ENCODE measurements at regions not wholly inside any gene's neighbourhood (a gene's known extent, or its start where the extent isn't known, plus 50 kb on each side); places are given as distances from the start of the nearest gene placed in this dataset.
"Not testable (repeated sequence)": the region's sequence is repeated elsewhere in the genome, so short reads cannot be mapped to it uniquely, and the experiment has no call there.

GRCh38 chr6:40135491-40136072 is 201.3 kb upstream of the MOCS1 start:
- H3K27ac Mint-ChIP-seq (ENCODE audit: unreplicated experiment) = no peak overlapping the region
- DNase-seq (ENCODE audit: low read depth) (no peak), FAIRE-seq (no peak)
- Histone ChIP-seq H3K79me2 (ENCODE audit: insufficient read depth, low read length) (no peaks in the 10 kb centered on the region), H3K27ac (ENCODE audit: low read depth, low read length) (no peak overlapping the region), H3K4me3 (ENCODE audit: insufficient read depth, low read depth, low read length) (no peak overlapping the region), H3K4me1 (ENCODE audit: insufficient read depth, low read length) (no peaks in the 10 kb centered on the region), H2AFZ (ENCODE audit: low read depth, low read length) (no peak overlapping the region), H3K4me2 (ENCODE audit: low read length) (no peak overlapping the region), H4K20me1 (ENCODE audit: insufficient read depth, low read length) (no peaks in the 10 kb centered on the region), H3K9me3 (ENCODE audit: insufficient read depth, low read depth, low read length) (peaks cover 3% of the 10 kb centered on the region), H3K36me3 (ENCODE audit: insufficient read depth, low read length) (no peaks in the 10 kb centered on the region), H3K9ac (ENCODE audit: low read length) (no peak overlapping the region), H3K27me3 (ENCODE audit: insufficient read depth, low read length) (no peaks in the 10 kb centered on the region)
- no peak for TF ChIP-seq EZH2 (IDR thresholded peaks at IDR 0.05; ENCODE audit: insufficient read depth, low read length)
- TF ChIP-seq, protein P1, sequence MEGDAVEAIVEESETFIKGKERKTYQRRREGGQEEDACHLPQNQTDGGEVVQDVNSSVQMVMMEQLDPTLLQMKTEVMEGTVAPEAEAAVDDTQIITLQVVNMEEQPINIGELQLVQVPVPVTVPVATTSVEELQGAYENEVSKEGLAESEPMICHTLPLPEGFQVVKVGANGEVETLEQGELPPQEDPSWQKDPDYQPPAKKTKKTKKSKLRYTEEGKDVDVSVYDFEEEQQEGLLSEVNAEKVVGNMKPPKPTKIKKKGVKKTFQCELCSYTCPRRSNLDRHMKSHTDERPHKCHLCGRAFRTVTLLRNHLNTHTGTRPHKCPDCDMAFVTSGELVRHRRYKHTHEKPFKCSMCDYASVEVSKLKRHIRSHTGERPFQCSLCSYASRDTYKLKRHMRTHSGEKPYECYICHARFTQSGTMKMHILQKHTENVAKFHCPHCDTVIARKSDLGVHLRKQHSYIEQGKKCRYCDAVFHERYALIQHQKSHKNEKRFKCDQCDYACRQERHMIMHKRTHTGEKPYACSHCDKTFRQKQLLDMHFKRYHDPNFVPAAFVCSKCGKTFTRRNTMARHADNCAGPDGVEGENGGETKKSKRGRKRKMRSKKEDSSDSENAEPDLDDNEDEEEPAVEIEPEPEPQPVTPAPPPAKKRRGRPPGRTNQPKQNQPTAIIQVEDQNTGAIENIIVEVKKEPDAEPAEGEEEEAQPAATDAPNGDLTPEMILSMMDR (IDR thresholded peaks at IDR 0.05; ENCODE audit: insufficient read depth, low read depth, low read length) = no peak
- no peaks in the 10 kb centered on the region for H3K27me3 Mint-ChIP-seq (ENCODE audit: low read depth, unreplicated experiment)
- peaks cover 2% of the 10 kb centered on the region for H3K4me1 Mint-ChIP-seq (ENCODE audit: low read depth, unreplicated experiment)
- H3K9me3 Mint-ChIP-seq (ENCODE audit: unreplicated experiment) = no peaks in the 10 kb centered on the region
- no peak overlapping the region for H3K4me3 Mint-ChIP-seq (ENCODE audit: unreplicated experiment)
- H3K36me3 Mint-ChIP-seq (ENCODE audit: low read depth, unreplicated experiment) = no peaks in the 10 kb centered on the region

DNA sequence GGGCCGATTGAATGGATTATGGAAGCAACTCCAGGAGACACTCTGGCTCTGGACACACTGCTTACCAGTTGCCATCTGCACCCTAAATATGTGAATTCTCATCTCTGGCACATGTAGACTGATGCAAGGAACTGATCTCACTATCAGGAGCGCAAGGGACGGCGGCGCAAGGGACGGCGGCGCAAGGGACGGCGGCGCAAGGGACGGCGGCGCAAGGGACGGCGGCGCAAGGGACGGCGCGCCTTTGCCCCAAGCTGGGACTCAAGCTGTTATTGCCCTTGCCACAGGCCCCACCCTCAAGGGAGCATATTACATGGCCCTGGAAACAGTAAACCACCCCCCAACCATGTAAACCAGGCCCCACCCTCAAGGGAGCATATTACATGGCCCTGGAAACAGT is 199.7 kb upstream of the MOCS1 start:
- not testable (repeated sequence) for H3K9me3 Mint-ChIP-seq (ENCODE audit: unreplicated experiment); H3K27ac Mint-ChIP-seq (ENCODE audit: unreplicated experiment); DNase-seq (ENCODE audit: low read depth); H3K4me2 ChIP-seq (ENCODE audit: low read length); FAIRE-seq; H3K36me3 ChIP-seq (ENCODE audit: insufficient read depth, low read length); H3K27ac ChIP-seq (ENCODE audit: low read depth, low read length); H3K4me3 ChIP-seq (ENCODE audit: insufficient read depth, low read depth, low read length); H3K27me3 ChIP-seq (ENCODE audit: insufficient read depth, low read length); H2AFZ ChIP-seq (ENCODE audit: low read depth, low read length); H3K79me2 ChIP-seq (ENCODE audit: insufficient read depth, low read length); H4K20me1 ChIP-seq (ENCODE audit: insufficient read depth, low read length); H3K9me3 ChIP-seq (ENCODE audit: insufficient read depth, low read depth, low read length); H3K4me1 Mint-ChIP-seq (ENCODE audit: low read depth, unreplicated experiment); H3K9ac ChIP-seq (ENCODE audit: low read length); H3K36me3 Mint-ChIP-seq (ENCODE audit: low read depth, unreplicated experiment); H3K27me3 Mint-ChIP-seq (ENCODE audit: low read depth, unreplicated experiment); H3K4me3 Mint-ChIP-seq (ENCODE audit: unreplicated experiment); H3K4me1 ChIP-seq (ENCODE audit: insufficient read depth, low read length)

DNA sequence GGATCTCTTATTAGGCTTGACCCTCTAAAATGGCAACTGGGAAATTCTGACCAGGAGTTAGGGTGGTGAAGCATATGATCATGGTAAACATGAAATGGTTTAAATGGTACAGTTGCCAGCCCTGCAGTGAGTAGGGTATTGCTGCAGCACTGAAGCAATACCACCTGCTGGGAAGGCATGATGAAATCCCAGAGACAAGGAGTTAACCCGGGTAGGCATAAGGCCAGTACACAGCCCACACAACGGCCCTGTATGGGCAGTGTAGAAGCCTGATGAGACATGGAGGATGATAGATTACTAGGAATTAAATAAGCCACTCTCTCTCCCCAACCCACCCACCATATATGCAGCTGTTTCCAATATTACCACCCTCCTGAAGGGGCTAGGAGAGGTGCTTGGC is 197.4 kb upstream of the MOCS1 start:
- Mint-ChIP-seq H3K9me3 (ENCODE audit: unreplicated experiment) (no peaks in the 10 kb centered on the region), H3K27me3 (ENCODE audit: low read depth, unreplicated experiment) (peaks cover 6% of the 10 kb centered on the region), H3K36me3 (ENCODE audit: low read depth, unreplicated experiment) (no peaks in the 10 kb centered on the region), H3K4me1 (ENCODE audit: low read depth, unreplicated experiment) (no peaks in the 10 kb centered on the region), H3K27ac (ENCODE audit: unreplicated experiment) (no peak overlapping the region), H3K4me3 (ENCODE audit: unreplicated experiment) (no peak overlapping the region)
- no peaks in the 10 kb centered on the region for H3K36me3 ChIP-seq (ENCODE audit: insufficient read depth, low read length)
- H3K4me1 ChIP-seq (ENCODE audit: insufficient read depth, low read length) = no peaks in the 10 kb centered on the region
- no peak overlapping the region for H3K9ac ChIP-seq (ENCODE audit: low read length)
- H3K4me3 ChIP-seq (ENCODE audit: insufficient read depth, low read depth, low read length) = no peak overlapping the region
- H3K27ac ChIP-seq (ENCODE audit: low read depth, low read length) = no peak overlapping the region
- FAIRE-seq (no peak), DNase-seq (ENCODE audit: low read depth) (no peak)
- no peak overlapping the region for H2AFZ ChIP-seq (ENCODE audit: low read depth, low read length)
- H3K27me3 ChIP-seq (ENCODE audit: insufficient read depth, low read length) = no peaks in the 10 kb centered on the region
- peaks cover 3% of the 10 kb centered on the region for H3K9me3 ChIP-seq (ENCODE audit: insufficient read depth, low read depth, low read length)
- H3K4me2 ChIP-seq (ENCODE audit: low read length) = no peak overlapping the region
- no peaks in the 10 kb centered on the region for H4K20me1 ChIP-seq (ENCODE audit: insufficient read depth, low read length)
- TF ChIP-seq, protein P1 (IDR thresholded peaks at IDR 0.05; ENCODE audit: insufficient read depth, low read depth, low read length) = no peak
- no peak for TF ChIP-seq EZH2 (IDR thresholded peaks at IDR 0.05; ENCODE audit: insufficient read depth, low read length)
- H3K79me2 ChIP-seq (ENCODE audit: insufficient read depth, low read length) = no peaks in the 10 kb centered on the region

Data from astrocyte (in vitro differentiated cells and primary cell).